ENCODE measurements at regions not wholly inside any gene's neighbourhood (a gene's known extent, or its start where the extent isn't known, plus 50 kb on each side); places are given as distances from the start of the nearest gene placed in this dataset.

- intact Hi-C loops (cut with DNase I): no loop called here
- no peak for DNase-seq (ENCODE audit: low spot score)
Observed at GRCh38 chr2:15797939-15798281, 142.4 kb upstream of the MYCN start.

GRCh38 chr2:15798701-15799431 lies 141.5 kb upstream of the MYCN start:
- intact Hi-C loops (cut with DNase I): no loop called here
- no peak for DNase-seq (ENCODE audit: low spot score)

GRCh38 chr2:15799432-15799827 lies 140.9 kb upstream of the MYCN start:
- intact Hi-C loops (cut with DNase I): no loop called here
- DNase-seq (ENCODE audit: low spot score): no peak

- intact Hi-C loops (cut with DNase I): no loop called here
- DNase-seq (ENCODE audit: low spot score): no peak
Observed at GRCh38 chr2:15800495-15801329, 139.6 kb upstream of the MYCN start.

GRCh38 chr2:15801439-15801838 lies 138.9 kb upstream of the MYCN start:
- no peak for DNase-seq (ENCODE audit: low spot score)
- intact Hi-C loops (cut with DNase I): no loop called here

GRCh38 chr2:15801904-15802303 lies 138.4 kb upstream of the MYCN start:
- intact Hi-C loops (cut with DNase I): no loop called here
- DNase-seq (ENCODE audit: low spot score): no peak

GRCh38 chr2:15802657-15803542 lies 137.4 kb upstream of the MYCN start:
- intact Hi-C loops (cut with DNase I): no loop called here
- DNase-seq (ENCODE audit: low spot score): no peak

GRCh38 chr2:15803543-15804245 lies 136.7 kb upstream of the MYCN start:
- intact Hi-C loops (cut with DNase I): no loop called here
- DNase-seq (ENCODE audit: low spot score): no peak

GRCh38 chr2:15804246-15804619 lies 136.1 kb upstream of the MYCN start:
- no peak for DNase-seq (ENCODE audit: low spot score)
- intact Hi-C loops (cut with DNase I): no loop called here

GRCh38 chr2:15804691-15805090 lies 135.7 kb upstream of the MYCN start:
- no peak for DNase-seq (ENCODE audit: low spot score)
- intact Hi-C loops (cut with DNase I): no loop called here

- intact Hi-C loops (cut with DNase I): no loop called here
Observed at GRCh38 chr2:15805206-15805605, 135.1 kb upstream of the MYCN start.

GRCh38 chr2:15805772-15806171 lies 134.6 kb upstream of the MYCN start:
- no peak for DNase-seq (ENCODE audit: low spot score)
- intact Hi-C loops (cut with DNase I): no loop called here

More at GRCh38 chr2:15805206-15805605, 135.1 kb upstream of the MYCN start:
- no peak for DNase-seq (ENCODE audit: low spot score)

- intact Hi-C loops (cut with DNase I): no loop called here
- DNase-seq (ENCODE audit: low spot score): no peak
Observed at GRCh38 chr2:15806801-15807417, 133.4 kb upstream of the MYCN start.

GRCh38 chr2:15807418-15808203 lies 132.7 kb upstream of the MYCN start:
- intact Hi-C loops (cut with DNase I): no loop called here

GRCh38 chr2:15808204-15808910 lies 132.0 kb upstream of the MYCN start:
- intact Hi-C loops (cut with DNase I): no loop called here
- no peak for DNase-seq (ENCODE audit: low spot score)

More at GRCh38 chr2:15807418-15808203, 132.7 kb upstream of the MYCN start:
- no peak for DNase-seq (ENCODE audit: low spot score)

GRCh38 chr2:15808944-15809343 lies 131.4 kb upstream of the MYCN start:
- DNase-seq (ENCODE audit: low spot score): no peak
- intact Hi-C loops (cut with DNase I): no loop called here

- intact Hi-C loops (cut with DNase I): no loop called here
- no peak for DNase-seq (ENCODE audit: low spot score)
Observed at GRCh38 chr2:15809404-15809803, 130.9 kb upstream of the MYCN start.

All from cardiac septum (tissue), 1 donor.